Natural killer cell (primary cell): ENCODE measurements at regions not wholly inside any gene's neighbourhood (a gene's known extent, or its start where the extent isn't known, plus 50 kb on each side); places are given as distances from the start of the nearest gene placed in this dataset.

Experiments used
- ATAC-seq, 3 donors: fragments of 150-1000 bp in 2 of 3; fragments of 200-7000 bp in 1 of 3; cut with Tn5 transposase; 1 replicate in 1 of 3; 2 replicates in 2 of 3; pipeline ENCODE4 v1.10.0; 2021; ENCODE audit warnings: mild to moderate bottlenecking in 2 of 3, moderate library complexity in 2 of 3
- DNase-seq, 2 donors: peaks; one replicate each; pipeline versions ENCODE4 v3.0.0 to v3.0.0-alpha.2; 2013 to 2021; ENCODE audit warnings: mixed read lengths in 1 of 2
- H3K27ac ChIP-seq: one replicate; pipeline ENCODE4 v1.5.1; 2013; ENCODE audit warnings: mild to moderate bottlenecking, low read length
- H3K27me3 ChIP-seq: one replicate; pipeline ENCODE4 v1.6.1; 2013; ENCODE audit warnings: low read length; ENCODE audit not compliant: control insufficient read depth, insufficient read depth
- H3K36me3 ChIP-seq: one replicate; pipeline ENCODE4 v1.6.1; 2013; ENCODE audit warnings: low read length; ENCODE audit not compliant: control insufficient read depth, insufficient read depth
- H3K4me1 ChIP-seq: one replicate; pipeline ENCODE4 v1.6.1; 2013; ENCODE audit warnings: low read length; ENCODE audit not compliant: control insufficient read depth, insufficient read depth
- H3K4me3 ChIP-seq: one replicate; pipeline ENCODE4 v1.5.1; 2013; ENCODE audit warnings: low read length
- H3K9me3 ChIP-seq: one replicate; pipeline ENCODE4 v1.6.1; 2013; ENCODE audit warnings: low read length; ENCODE audit not compliant: control insufficient read depth, insufficient read depth
- H3K27ac Mint-ChIP-seq, 2 donors: one replicate each; pipeline ENCODE4 v1.8.0; 2022; ENCODE audit warnings: mild to moderate bottlenecking in 2 of 2, mixed read lengths in 2 of 2, moderate library complexity in 1 of 2
- H3K27me3 Mint-ChIP-seq, 2 donors: one replicate each; pipeline ENCODE4 v1.8.0; 2022; ENCODE audit warnings: low read depth in 2 of 2, mixed read lengths in 2 of 2
- H3K36me3 Mint-ChIP-seq: one replicate; pipeline ENCODE4 v1.8.0; 2022; ENCODE audit warnings: mixed read lengths
- H3K4me1 Mint-ChIP-seq, 2 donors: one replicate each; pipeline ENCODE4 v1.8.0; 2022; ENCODE audit warnings: mixed read lengths in 2 of 2
- H3K4me3 Mint-ChIP-seq: one replicate; pipeline ENCODE4 v1.8.0; 2022; ENCODE audit warnings: mild to moderate bottlenecking, moderate library complexity, mixed read lengths
- H3K9me3 Mint-ChIP-seq, 2 donors: one replicate each; pipeline ENCODE4 v1.8.0; 2022; ENCODE audit warnings: mixed read lengths in 2 of 2
- CTCF ChIP-seq: fragments of 200-600 bp; IDR thresholded peaks from one replicate; pipeline ENCODE4 v1.8.0; 2022; ENCODE audit warnings: antibody characterized with exemption
- WGBS: methylation state at CpG from one replicate; pipeline ENCODE4 v1.1.7; 2013; ENCODE audit warnings: missing lambda C conversion rate; ENCODE audit not compliant: insufficient coverage; 5-methylcytosine and 5-hydroxymethylcytosine counted together
- intact Hi-C: fragments of 100-400 bp; cut with micrococcal nuclease; formaldehyde crosslinking; loops from one replicate; pipeline ENCODE4 v1.14.2; 2022

DNA sequence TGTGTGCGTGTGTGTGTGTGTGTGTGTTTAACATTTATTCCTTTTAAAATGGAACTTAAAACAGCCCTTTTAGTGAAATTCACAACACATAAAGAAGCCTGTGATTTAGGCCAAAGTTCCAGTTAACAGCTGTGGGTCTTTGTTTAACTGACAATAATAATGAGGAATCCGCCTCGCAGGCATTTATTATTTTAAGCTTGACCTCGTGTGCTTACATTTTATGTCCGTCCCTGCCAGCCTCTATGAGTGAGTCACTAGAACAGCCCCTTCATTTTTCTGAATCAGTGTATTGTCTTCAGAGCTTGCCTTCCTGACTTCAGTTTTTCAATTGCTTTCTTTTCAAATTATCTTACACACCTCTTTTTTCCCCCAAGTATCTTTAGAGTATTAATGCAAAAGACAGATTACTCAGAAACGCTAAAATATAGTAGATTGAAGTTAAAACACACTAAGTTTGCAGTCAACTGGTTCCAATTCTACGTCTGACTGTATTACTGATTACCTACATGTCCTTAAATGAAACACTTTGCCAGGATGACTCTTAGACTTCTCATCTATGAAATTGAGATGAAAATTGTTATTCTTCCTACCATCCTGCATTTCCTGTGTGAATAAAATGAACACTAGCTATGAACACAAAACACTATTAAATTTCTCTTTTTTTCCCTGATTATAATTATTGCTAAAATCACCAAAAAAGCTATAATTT is 319.6 kb upstream of the HS3ST1 start:
- no peaks in the 10 kb centered on the region for H3K4me1 ChIP-seq
- Mint-ChIP-seq H3K36me3 (no peaks in the 10 kb centered on the region), H3K9me3 (peaks cover 8 to 13% of the 10 kb centered on the region in 2 donors)

GRCh38 chr4:11746734-11747133 is 318.0 kb upstream of the HS3ST1 start:
- Mint-ChIP-seq H3K4me1 (no peaks in the 10 kb centered on the region), H3K27ac (no peak overlapping the region), H3K36me3 (no peaks in the 10 kb centered on the region), H3K9me3 (peaks cover 7 to 11% of the 10 kb centered on the region in 2 donors), H3K4me3 (no peak overlapping the region), H3K27me3 (no peaks in the 10 kb centered on the region)
- intact Hi-C loops = no loop called here
- H3K27ac ChIP-seq = no peak overlapping the region
- no peaks in the 10 kb centered on the region for H3K27me3 ChIP-seq
- DNase-seq (no peak), ATAC-seq (no peak)
- H3K36me3 ChIP-seq = no peaks in the 10 kb centered on the region
- no peaks in the 10 kb centered on the region for H3K9me3 ChIP-seq
- 17% methylated on average over 2 of the region's 4 CpGs for WGBS
- TF ChIP-seq CTCF = no peak
- H3K4me1 ChIP-seq = no peaks in the 10 kb centered on the region
- H3K4me3 ChIP-seq = no peak overlapping the region

More for the DNA sequence above, 319.6 kb upstream of the HS3ST1 start:
- H3K27ac ChIP-seq = no peak overlapping the region
- DNase-seq (no peak), ATAC-seq (no peak)
- Mint-ChIP-seq H3K4me3 (no peak overlapping the region), H3K27me3 (no peaks in the 10 kb centered on the region), H3K4me1 (no peaks in the 10 kb centered on the region), H3K27ac (no peak overlapping the region)
- no peaks in the 10 kb centered on the region for H3K36me3 ChIP-seq
- intact Hi-C loops = no loop called here
- H3K4me3 ChIP-seq = no peak overlapping the region
- WGBS = 92% methylated on average over 6 of the region's 7 CpGs
- no peak for TF ChIP-seq CTCF
- H3K9me3 ChIP-seq = no peaks in the 10 kb centered on the region
- H3K27me3 ChIP-seq = no peaks in the 10 kb centered on the region

- Mint-ChIP-seq H3K27me3 (no peaks in the 10 kb centered on the region), H3K4me3 (no peak overlapping the region), H3K36me3 (no peaks in the 10 kb centered on the region), H3K4me1 (no peaks in the 10 kb centered on the region), H3K27ac (no peak overlapping the region), H3K9me3 (peaks cover 5 to 6% of the 10 kb centered on the region in 2 donors)
- intact Hi-C loops = no loop called here
- no peaks in the 10 kb centered on the region for H3K36me3 ChIP-seq
- TF ChIP-seq CTCF = no peak
- no peak overlapping the region for H3K27ac ChIP-seq
- DNase-seq (no peak), ATAC-seq (no peak)
- no peaks in the 10 kb centered on the region for H3K9me3 ChIP-seq
- WGBS = 88% methylated on average over 1 of the region's 1 CpG
- H3K4me3 ChIP-seq = no peak overlapping the region
- H3K4me1 ChIP-seq = no peaks in the 10 kb centered on the region
- H3K27me3 ChIP-seq = no peaks in the 10 kb centered on the region
Measured at GRCh38 chr4:11743976-11744375, 315.3 kb upstream of the HS3ST1 start.

GRCh38 chr4:11743236-11743635 is 314.5 kb upstream of the HS3ST1 start:
- no peak for ATAC-seq

More at GRCh38 chr4:11743236-11743635, 314.5 kb upstream of the HS3ST1 start:
- H3K36me3 ChIP-seq = no peaks in the 10 kb centered on the region
- Mint-ChIP-seq H3K4me3 (no peak overlapping the region), H3K27me3 (no peaks in the 10 kb centered on the region), H3K36me3 (no peaks in the 10 kb centered on the region), H3K9me3 (peaks cover 5 to 6% of the 10 kb centered on the region in 2 donors), H3K4me1 (no peaks in the 10 kb centered on the region), H3K27ac (no peak overlapping the region)
- H3K27ac ChIP-seq = no peak overlapping the region
- no peak for DNase-seq
- TF ChIP-seq CTCF = no peak
- no peaks in the 10 kb centered on the region for H3K27me3 ChIP-seq
- 86% methylated on average over 1 of the region's 1 CpG for WGBS
- intact Hi-C loops = no loop called here
- no peaks in the 10 kb centered on the region for H3K9me3 ChIP-seq
- no peak overlapping the region for H3K4me3 ChIP-seq
- no peaks in the 10 kb centered on the region for H3K4me1 ChIP-seq
